ENCODE measurements at regions not wholly inside any gene's neighbourhood (a gene's known extent, or its start where the extent isn't known, plus 50 kb on each side); places are given as distances from the start of the nearest gene placed in this dataset.

DNA sequence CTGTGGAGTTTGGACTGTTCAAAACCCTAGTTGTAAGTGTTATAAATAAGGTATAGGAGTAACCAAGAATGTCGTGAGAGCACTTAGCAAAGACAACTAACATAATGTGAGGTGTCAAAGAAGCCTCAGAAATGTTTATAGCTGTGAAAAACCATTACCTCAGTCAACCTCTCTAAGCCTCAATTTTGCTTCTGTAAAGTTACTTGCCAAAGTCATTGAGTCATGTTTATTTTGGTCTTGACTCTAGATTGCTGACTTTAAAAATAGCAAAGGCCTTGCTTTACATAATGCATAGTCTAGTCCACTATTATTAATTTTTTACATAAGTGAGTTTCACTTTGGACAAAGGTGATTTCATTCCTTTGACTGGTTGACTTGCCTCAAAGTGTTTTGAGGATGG lies 257.6 kb upstream of the CXXC4 start:
- TF ChIP-seq CTCF (IDR thresholded peaks at IDR 0.05) = no peak
- TF ChIP-seq POLR2A (IDR thresholded peaks at IDR 0.05) = no peak

Data from adrenal gland (tissue), 5 donors.